Uterus (tissue), 2 donors: ENCODE measurements at regions not wholly inside any gene's neighbourhood (a gene's known extent, or its start where the extent isn't known, plus 50 kb on each side); places are given as distances from the start of the nearest gene placed in this dataset.

Source experiments
- POLR2A ChIP-seq, 2 donors: fragments of 450-650 bp; IDR thresholded peaks; one replicate each; pipeline ENCODE4 v1.6.1; 2016; ENCODE audit warnings: antibody characterized with exemption in 2 of 2, mild to moderate bottlenecking in 1 of 2, moderate library complexity in 1 of 2
- TF ChIP-seq, protein P1 (sequence below), 4 experiments: fragments of 200-600 bp in 2 of 4; fragments of 450-650 bp in 2 of 4; sonication (generic) in 2 of 4; IDR thresholded peaks; one replicate each; pipeline ENCODE4 v1.5.1; 2016 to 2019; ENCODE audit warnings: antibody characterized with exemption in 4 of 4, mild to moderate bottlenecking in 2 of 4, moderate library complexity in 1 of 4

GRCh38 chr19:27717825-27718224, 1495.1 kb downstream of the UQCRFS1 start:
- no peak for TF ChIP-seq POLR2A (IDR thresholded peaks at IDR 0.05)
- TF ChIP-seq, protein P1, sequence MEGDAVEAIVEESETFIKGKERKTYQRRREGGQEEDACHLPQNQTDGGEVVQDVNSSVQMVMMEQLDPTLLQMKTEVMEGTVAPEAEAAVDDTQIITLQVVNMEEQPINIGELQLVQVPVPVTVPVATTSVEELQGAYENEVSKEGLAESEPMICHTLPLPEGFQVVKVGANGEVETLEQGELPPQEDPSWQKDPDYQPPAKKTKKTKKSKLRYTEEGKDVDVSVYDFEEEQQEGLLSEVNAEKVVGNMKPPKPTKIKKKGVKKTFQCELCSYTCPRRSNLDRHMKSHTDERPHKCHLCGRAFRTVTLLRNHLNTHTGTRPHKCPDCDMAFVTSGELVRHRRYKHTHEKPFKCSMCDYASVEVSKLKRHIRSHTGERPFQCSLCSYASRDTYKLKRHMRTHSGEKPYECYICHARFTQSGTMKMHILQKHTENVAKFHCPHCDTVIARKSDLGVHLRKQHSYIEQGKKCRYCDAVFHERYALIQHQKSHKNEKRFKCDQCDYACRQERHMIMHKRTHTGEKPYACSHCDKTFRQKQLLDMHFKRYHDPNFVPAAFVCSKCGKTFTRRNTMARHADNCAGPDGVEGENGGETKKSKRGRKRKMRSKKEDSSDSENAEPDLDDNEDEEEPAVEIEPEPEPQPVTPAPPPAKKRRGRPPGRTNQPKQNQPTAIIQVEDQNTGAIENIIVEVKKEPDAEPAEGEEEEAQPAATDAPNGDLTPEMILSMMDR (IDR thresholded peaks at IDR 0.05): no peak
